Cardiac muscle cell (in vitro differentiated cells and primary cell): ENCODE measurements at regions not wholly inside any gene's neighbourhood (a gene's known extent, or its start where the extent isn't known, plus 50 kb on each side); places are given as distances from the start of the nearest gene placed in this dataset.

ENCODE experiments used
- DNase-seq, 2 donors: peaks; one replicate each; pipeline versions ENCODE4 v3.0.0 to v3.0.0-alpha.2; 2010 to 2017; ENCODE audit warnings: low read depth in 1 of 2, low spot score in 1 of 2
- H3K27ac ChIP-seq: fragments of 200-600 bp; sonication (generic); 2 replicates; pipeline ENCODE4 v1.5.1; 2016
- H3K27me3 ChIP-seq: fragments of 200-600 bp; sonication (generic); 2 replicates; pipeline ENCODE4 v1.6.0; 2016; ENCODE audit warnings: control low read depth
- H3K36me3 ChIP-seq: fragments of 200-600 bp; sonication (generic); 2 replicates; pipeline ENCODE4 v1.5.1; 2016; ENCODE audit warnings: control low read depth
- H3K4me1 ChIP-seq: fragments of 200-600 bp; sonication (generic); 2 replicates; pipeline ENCODE4 v1.8.1; 2017; ENCODE audit warnings: low read depth, mild to moderate bottlenecking, mixed run types
- H3K4me3 ChIP-seq: fragments of 200-600 bp; sonication (generic); 2 replicates; pipeline ENCODE4 v1.5.1; 2016; ENCODE audit warnings: mild to moderate bottlenecking
- H3K9me3 ChIP-seq: fragments of 200-600 bp; sonication (generic); 2 replicates; pipeline ENCODE4 v1.5.1; 2017; ENCODE audit warnings: low read depth, mild to moderate bottlenecking, control low read depth
- CTCF ChIP-seq: IDR thresholded peaks from 2 replicates; pipeline ENCODE4 v1.5.1; 2012; ENCODE audit warnings: low read depth, mild to moderate bottlenecking, low read length

GRCh38 chr21:35149698-35150097 lies 100.6 kb upstream of the RUNX1 start:
- peaks cover 63% of the 10 kb centered on the region for H3K27me3 ChIP-seq
- no peak for TF ChIP-seq CTCF
- no peak overlapping the region for H3K4me3 ChIP-seq
- no peaks in the 10 kb centered on the region for H3K36me3 ChIP-seq
- H3K27ac ChIP-seq, result no peak overlapping the region
- H3K4me1 ChIP-seq, result no peaks in the 10 kb centered on the region
- DNase-seq, result no peak
- no peaks in the 10 kb centered on the region for H3K9me3 ChIP-seq

- no peaks in the 10 kb centered on the region for H3K36me3 ChIP-seq
- DNase-seq, result no peak
- no peak overlapping the region for H3K27ac ChIP-seq
- H3K4me3 ChIP-seq, result no peak overlapping the region
- peaks cover 74% of the 10 kb centered on the region for H3K27me3 ChIP-seq
- no peak for TF ChIP-seq CTCF
- H3K4me1 ChIP-seq, result no peaks in the 10 kb centered on the region
- H3K9me3 ChIP-seq, result no peaks in the 10 kb centered on the region
These were observed 98.3 kb upstream of the RUNX1 start for GRCh38 chr21:35147439-35147838.

GRCh38 chr21:35145626-35146233 lies 96.6 kb upstream of the RUNX1 start:
- H3K36me3 ChIP-seq, result no peaks in the 10 kb centered on the region
- peaks cover 83% of the 10 kb centered on the region for H3K27me3 ChIP-seq
- H3K27ac ChIP-seq, result no peak overlapping the region
- no peaks in the 10 kb centered on the region for H3K4me1 ChIP-seq
- no peak for DNase-seq
- H3K9me3 ChIP-seq, result no peaks in the 10 kb centered on the region
- TF ChIP-seq CTCF, result no peak
- H3K4me3 ChIP-seq, result no peak overlapping the region

GRCh38 chr21:35144978-35145377 lies 95.9 kb upstream of the RUNX1 start:
- TF ChIP-seq CTCF, result no peak
- no peaks in the 10 kb centered on the region for H3K36me3 ChIP-seq
- H3K4me1 ChIP-seq, result no peaks in the 10 kb centered on the region
- peaks cover 85% of the 10 kb centered on the region for H3K27me3 ChIP-seq
- no peak overlapping the region for H3K27ac ChIP-seq
- no peak overlapping the region for H3K4me3 ChIP-seq
- DNase-seq, result no peak
- no peaks in the 10 kb centered on the region for H3K9me3 ChIP-seq

- Histone ChIP-seq H3K9me3 (no peaks in the 10 kb centered on the region), H3K4me3 (no peak overlapping the region), H3K27me3 (peaks cover 86% of the 10 kb centered on the region), H3K36me3 (no peaks in the 10 kb centered on the region), H3K27ac (no peak overlapping the region), H3K4me1 (no peaks in the 10 kb centered on the region)
- no peak for TF ChIP-seq CTCF
- no peak for DNase-seq
These were observed 93.1 kb upstream of the RUNX1 start for GRCh38 chr21:35142036-35142815.
